ENCODE measurements at regions not wholly inside any gene's neighbourhood (a gene's known extent, or its start where the extent isn't known, plus 50 kb on each side); places are given as distances from the start of the nearest gene placed in this dataset.

DNA sequence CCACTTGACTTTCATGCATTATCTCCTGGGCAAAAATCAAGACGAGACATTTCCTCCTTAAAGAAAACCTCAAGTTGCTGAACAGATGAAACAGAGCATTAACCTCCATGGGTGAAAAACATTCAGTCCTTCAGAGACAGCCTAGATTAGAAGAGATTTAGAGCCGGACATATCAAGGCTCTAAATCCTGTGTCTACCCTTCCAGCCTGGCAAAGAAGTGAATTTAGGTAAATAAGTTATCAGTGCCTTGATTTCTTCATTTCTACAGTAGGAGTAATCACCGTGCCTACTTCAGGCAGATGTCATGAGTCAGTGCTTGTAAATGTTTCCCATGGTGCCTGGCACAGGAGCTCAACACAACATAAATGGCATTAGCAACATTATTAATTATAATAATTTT is 159.3 kb upstream of the PRICKLE2 start:
- Histone ChIP-seq H3K9ac (ENCODE audit: low read depth in 2 of 2, low read length in 2 of 2) (no peak overlapping the region), H3K27ac (no peak overlapping the region), H3K36me3 (no peaks in the 10 kb centered on the region), H3K4me1 (no peaks in the 10 kb centered on the region), H3K4me3 (no peak overlapping the region), H3K27me3 (no peaks in the 10 kb centered on the region), H3K9me3 (no peaks in the 10 kb centered on the region)
- intact Hi-C loops (cut with DNase I), result no loop called here
- DNase-seq, result no peak
- TF ChIP-seq, protein P1, sequence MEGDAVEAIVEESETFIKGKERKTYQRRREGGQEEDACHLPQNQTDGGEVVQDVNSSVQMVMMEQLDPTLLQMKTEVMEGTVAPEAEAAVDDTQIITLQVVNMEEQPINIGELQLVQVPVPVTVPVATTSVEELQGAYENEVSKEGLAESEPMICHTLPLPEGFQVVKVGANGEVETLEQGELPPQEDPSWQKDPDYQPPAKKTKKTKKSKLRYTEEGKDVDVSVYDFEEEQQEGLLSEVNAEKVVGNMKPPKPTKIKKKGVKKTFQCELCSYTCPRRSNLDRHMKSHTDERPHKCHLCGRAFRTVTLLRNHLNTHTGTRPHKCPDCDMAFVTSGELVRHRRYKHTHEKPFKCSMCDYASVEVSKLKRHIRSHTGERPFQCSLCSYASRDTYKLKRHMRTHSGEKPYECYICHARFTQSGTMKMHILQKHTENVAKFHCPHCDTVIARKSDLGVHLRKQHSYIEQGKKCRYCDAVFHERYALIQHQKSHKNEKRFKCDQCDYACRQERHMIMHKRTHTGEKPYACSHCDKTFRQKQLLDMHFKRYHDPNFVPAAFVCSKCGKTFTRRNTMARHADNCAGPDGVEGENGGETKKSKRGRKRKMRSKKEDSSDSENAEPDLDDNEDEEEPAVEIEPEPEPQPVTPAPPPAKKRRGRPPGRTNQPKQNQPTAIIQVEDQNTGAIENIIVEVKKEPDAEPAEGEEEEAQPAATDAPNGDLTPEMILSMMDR (IDR thresholded peaks at IDR 0.05), result no peak

DNA sequence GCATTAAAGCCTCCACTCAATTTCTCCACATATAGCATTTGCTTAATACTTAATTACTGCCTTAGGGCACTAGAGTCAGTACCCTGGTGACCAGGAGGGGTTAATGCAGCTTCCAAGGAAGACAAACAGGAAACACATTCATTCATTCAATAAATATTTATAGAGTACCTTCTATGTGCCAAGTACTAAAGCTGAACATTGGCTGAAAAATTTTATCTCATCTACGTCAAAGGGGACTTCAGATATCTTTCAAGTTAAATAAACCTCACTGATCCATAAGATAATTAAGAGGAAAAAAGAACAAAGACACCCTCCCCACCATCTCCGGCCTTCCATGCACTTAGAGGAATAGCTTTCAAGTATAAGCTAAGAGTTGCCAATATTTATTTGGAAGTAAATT is 156.9 kb upstream of the PRICKLE2 start:
- TF ChIP-seq, protein P1 (IDR thresholded peaks at IDR 0.05), result no peak
- no peak overlapping the region for H3K27ac ChIP-seq

DNA sequence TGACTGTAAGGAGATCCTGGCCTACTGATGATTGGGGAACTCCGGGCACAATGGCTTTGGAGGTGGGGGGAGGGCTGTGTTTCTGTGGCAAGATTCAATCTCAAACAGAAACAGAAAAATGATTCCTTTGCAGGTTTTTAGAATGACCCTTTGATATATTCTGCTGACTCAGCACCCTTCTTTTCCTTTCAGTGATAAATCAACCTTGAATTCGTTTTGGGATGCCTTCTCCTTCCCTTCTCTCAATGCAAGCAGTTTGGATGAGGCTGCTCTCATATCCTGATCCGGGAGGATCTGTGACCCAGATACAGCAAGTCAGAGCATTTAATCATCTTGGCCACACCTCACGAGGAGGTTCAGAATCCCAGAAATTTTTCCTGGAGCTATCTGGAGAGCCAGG is 156.1 kb upstream of the PRICKLE2 start:
- Histone ChIP-seq H3K36me3 (no peaks in the 10 kb centered on the region), H3K9ac (ENCODE audit: low read depth in 2 of 2, low read length in 2 of 2) (no peak overlapping the region), H3K9me3 (no peaks in the 10 kb centered on the region), H3K27ac (no peak overlapping the region), H3K27me3 (no peaks in the 10 kb centered on the region), H3K4me1 (no peaks in the 10 kb centered on the region), H3K4me3 (no peak overlapping the region)
- intact Hi-C loops (cut with DNase I), result no loop called here
- TF ChIP-seq, protein P1 (IDR thresholded peaks at IDR 0.05), result no peak
- DNase-seq, result no peak

More for the DNA sequence above, 156.9 kb upstream of the PRICKLE2 start:
- Histone ChIP-seq H3K4me3 (no peak overlapping the region), H3K36me3 (no peaks in the 10 kb centered on the region), H3K27me3 (no peaks in the 10 kb centered on the region), H3K4me1 (no peaks in the 10 kb centered on the region), H3K9ac (ENCODE audit: low read depth in 2 of 2, low read length in 2 of 2) (no peak overlapping the region), H3K9me3 (no peaks in the 10 kb centered on the region)
- no peak for DNase-seq
- intact Hi-C loops (cut with DNase I), result no loop called here

DNA sequence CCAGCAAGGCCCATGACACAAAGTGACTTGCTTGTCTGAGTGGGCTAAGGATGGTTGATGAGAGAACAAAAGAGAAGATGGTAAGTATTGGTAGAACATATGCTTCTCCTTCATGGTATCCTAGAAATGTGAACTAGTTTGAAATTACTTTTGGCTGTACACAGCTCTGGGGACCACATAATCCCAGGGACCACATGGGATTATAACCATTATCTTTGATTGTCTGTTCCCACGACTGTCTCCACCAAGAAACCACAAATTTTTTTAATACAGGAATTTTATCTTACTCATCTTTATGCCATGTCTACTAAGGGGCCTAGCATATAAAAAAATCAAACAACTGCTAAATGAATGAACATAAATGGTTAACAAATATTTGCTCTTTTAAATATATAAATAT is 155.3 kb upstream of the PRICKLE2 start:
- no peak for DNase-seq
- intact Hi-C loops (cut with DNase I), result no loop called here
- Histone ChIP-seq H3K27me3 (no peaks in the 10 kb centered on the region), H3K27ac (no peak overlapping the region), H3K4me1 (no peaks in the 10 kb centered on the region), H3K36me3 (no peaks in the 10 kb centered on the region), H3K4me3 (no peak overlapping the region), H3K9me3 (no peaks in the 10 kb centered on the region), H3K9ac (ENCODE audit: low read depth in 2 of 2, low read length in 2 of 2) (no peak overlapping the region)
- TF ChIP-seq, protein P1 (IDR thresholded peaks at IDR 0.05), result no peak

DNA sequence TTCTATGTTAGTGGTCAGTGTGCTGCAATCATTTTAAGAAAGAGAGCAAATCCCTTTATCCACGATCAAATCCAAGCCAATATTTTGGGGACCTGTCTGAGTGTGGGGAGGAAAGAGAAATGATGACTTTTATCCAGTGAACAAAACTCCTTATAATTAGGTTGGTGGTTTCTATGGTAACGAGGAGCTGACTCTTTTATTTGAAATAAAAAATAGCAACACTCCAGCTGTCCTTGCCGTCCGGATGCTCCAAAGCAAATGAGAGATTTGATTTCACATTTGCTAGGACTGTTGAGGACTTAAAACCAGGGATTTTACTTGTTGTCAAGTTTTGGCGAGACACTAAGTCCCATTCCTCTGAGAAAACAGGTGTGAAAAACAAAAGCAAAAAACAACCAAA is 154.0 kb upstream of the PRICKLE2 start:
- TF ChIP-seq, protein P1 (IDR thresholded peaks at IDR 0.05), result no peak
- no peaks in the 10 kb centered on the region for H3K9me3 ChIP-seq
- no peaks in the 10 kb centered on the region for H3K4me1 ChIP-seq
- H3K9ac ChIP-seq (ENCODE audit: low read depth in 2 of 2, low read length in 2 of 2), result no peak overlapping the region
- intact Hi-C loops (cut with DNase I), result no loop called here
- no peak overlapping the region for H3K27ac ChIP-seq
- no peaks in the 10 kb centered on the region for H3K36me3 ChIP-seq
- no peak for DNase-seq
- no peaks in the 10 kb centered on the region for H3K27me3 ChIP-seq
- no peak overlapping the region for H3K4me3 ChIP-seq

DNA sequence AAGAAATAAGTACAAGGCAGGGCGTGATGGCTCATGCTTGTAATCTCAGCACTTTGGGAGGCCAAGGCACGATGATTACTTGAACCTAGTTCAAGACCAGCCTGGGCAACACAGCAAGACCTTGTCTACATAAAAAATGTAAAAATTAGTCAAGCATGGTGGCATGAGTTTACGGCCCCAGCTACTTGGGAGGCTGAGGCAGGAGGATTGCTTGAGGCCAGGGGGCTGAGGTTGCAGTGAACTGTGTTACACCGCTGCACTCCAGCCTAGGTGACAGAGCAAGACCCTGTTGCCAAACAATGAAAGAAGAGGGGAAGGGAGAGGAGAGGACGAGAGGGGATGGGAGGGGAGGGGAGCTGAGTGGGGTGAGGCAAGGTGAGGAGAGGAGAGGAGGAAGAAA is 152.7 kb upstream of the PRICKLE2 start:
- no peaks in the 10 kb centered on the region for H3K9me3 ChIP-seq
- intact Hi-C loops (cut with DNase I), result no loop called here
- H3K4me3 ChIP-seq, result no peak overlapping the region
- TF ChIP-seq, protein P1 (IDR thresholded peaks at IDR 0.05), result no peak
- H3K27me3 ChIP-seq, result no peaks in the 10 kb centered on the region
- H3K27ac ChIP-seq, result no peak overlapping the region
- no peak overlapping the region for H3K9ac ChIP-seq (ENCODE audit: low read depth in 2 of 2, low read length in 2 of 2)
- no peaks in the 10 kb centered on the region for H3K4me1 ChIP-seq
- no peak for DNase-seq
- H3K36me3 ChIP-seq, result no peaks in the 10 kb centered on the region

All from colonic mucosa (tissue), 4 donors.